Islet precursor cell (in vitro differentiated cells): ENCODE measurements at regions not wholly inside any gene's neighbourhood (a gene's known extent, or its start where the extent isn't known, plus 50 kb on each side); places are given as distances from the start of the nearest gene placed in this dataset.

ENCODE experiments used
- DNase-seq: peaks from one replicate; pipeline ENCODE4 v3.0.0-alpha.2; 2018

DNA sequence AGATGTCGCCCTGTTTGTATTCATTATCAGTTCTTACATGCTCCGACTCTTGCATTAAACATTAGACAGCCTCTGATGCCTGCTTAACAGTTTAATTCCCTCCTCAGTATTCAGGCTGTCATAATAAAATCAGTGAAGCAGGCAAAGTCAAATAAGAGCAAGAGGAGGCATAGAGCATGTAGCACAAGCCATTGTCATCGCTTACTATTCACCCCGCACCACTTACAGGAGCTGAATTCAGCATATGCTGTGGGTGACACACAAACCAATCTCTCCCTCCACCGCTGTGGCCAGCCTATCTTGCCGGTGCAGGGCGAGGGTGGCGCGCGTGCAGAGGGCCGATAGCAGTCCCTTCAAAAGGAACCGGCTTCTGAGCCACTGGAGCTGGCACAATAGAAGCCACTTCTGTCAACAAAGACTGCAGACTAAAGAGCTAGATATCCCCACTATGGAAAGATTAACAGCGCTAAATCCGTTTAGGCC is 433.2 kb upstream of the MGMT start:
- no peak for DNase-seq

GRCh38 chr10:129035052-129035827 is 431.8 kb upstream of the MGMT start:
- DNase-seq = no peak

DNA sequence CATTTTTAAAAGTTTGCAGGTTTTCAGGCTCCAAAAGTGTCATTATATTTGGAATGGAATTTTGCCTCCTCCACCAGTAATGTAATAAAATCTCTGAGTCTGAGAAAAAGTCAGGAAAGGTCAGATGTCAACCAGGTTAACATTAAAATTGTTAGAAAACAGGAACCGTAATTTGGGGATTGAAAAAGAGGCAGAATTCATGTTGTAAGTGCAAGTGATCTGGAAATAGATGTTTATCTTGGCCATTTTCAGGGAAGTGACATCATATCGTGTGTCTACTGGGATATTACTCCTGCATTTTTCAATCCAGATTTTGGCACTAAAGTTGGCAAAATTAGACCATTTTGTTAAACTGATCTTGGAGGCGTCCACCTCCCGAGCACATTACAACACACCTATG is 428.5 kb upstream of the MGMT start:
- DNase-seq = no peak

DNA sequence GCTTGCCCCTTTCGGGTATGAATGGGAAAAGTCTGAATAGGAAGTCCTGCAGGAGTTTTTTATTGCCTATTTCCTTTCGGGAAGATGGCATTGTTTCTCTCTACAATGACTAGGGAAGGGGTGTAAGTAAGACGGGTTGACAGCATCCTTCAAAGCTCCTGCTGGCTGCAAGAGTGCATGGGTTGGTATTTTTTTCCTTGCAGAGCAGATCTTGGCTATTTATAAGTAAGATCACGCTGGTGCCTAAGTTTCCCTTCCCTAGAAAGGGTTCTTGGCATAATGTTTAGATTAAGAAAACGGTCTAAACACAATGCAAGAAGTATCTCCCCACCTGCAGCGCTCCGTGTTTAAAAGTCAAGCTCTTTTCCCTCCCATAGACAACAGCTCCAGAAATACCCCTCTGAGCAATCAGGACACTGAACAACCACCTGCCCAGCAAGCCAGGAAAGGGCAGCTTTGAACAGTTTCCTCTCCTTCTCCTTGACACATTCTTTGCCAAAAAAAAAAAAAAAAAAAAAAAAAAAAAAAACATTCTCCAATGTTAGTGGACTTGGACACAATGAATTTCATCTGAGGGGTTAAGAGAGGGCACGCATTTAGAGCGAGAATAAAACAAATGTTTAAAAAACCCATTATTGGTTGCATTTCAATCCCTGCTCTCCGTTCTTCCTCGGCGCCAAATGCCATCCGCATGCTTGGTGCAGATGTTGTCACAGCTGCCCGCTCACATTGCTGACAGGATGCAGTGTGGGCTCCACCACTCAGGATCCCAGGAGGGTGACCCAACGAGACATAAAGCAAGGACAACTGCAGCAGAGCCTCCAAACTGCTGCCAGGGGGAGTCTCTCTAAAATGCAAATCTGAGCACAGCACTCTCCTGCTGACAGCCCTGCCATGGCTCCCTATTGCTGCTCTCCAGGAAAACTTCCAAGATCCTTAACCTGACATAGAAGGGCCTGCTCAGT is 427.4 kb upstream of the MGMT start:
- DNase-seq = no peak

DNA sequence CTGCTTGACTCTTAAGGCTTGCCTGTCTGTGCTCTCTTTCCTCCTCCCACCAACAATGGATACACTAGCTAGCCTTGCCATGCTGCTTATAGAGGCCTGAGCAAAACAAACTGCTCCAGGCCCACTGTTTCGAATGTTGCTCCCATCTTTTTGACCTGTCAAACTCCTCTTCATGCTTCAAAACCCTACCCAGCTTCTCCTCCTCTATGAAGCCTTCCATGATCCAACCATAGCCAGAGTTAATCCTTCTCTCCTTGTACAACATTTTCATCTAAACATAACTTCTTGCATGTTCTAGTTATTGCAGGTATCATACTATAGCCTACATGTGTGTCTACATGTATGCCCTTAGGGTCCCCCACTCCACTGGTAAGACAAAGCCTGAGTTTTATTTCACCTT is 426.7 kb upstream of the MGMT start:
- DNase-seq = no peak

GRCh38 chr10:129041916-129042315 is 425.1 kb upstream of the MGMT start:
- no peak for DNase-seq

DNA sequence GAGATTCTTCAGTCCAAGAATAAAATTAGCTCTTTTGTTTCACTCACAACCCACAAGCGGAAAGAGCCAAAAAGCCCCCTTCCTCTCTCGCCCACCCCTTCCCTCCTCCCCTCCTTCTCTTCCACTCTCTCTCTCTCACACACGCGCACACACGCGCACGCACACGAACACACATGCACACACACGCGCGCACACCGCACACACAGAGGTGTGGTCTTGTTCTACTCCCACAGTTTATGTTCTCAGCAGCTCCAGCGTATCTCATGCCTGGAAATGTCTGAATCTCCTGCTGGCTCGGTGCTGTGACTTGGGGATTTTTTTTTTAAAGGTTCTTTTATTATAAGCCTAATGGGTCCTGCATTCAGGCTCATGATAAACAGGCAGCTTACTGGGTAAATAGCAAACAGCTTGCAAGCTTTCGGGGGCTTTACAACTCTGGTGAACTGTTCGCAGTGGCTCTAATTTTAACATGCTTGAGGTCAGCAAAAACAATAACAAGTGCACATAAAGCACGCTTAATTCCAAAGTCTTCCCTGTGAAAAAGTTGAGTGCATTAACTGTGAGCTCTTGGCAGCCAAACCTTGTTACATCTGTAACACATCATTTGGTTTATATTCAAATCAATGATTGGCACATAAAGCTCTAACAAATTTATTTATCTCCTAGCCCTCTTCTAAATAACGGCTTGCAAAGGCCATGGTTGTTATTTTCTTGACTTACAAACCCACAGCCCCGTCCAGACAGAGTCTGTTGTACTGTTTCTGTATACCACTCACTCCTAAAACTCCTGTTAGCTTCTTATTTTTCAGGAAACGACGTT is 424.1 kb upstream of the MGMT start:
- DNase-seq = no peak

DNA sequence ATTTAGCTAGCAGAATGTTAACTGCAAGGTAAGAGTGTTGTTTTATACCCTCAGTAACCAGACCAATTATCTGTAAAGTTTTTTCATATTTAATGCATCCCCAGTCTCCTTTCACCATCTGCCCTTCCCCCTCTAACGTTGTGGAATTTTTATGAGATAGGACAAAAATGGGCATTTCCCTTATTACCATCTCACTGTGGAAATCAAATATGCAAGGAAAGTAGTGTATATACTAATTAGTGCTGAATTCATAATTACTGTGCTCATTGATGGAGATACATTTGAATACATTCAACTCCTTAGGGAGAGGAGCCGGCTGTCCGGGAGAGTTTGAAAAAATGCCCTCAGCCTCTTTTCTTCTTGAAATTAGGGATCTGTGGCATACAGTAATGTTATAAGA is 423.4 kb upstream of the MGMT start:
- no peak for DNase-seq

GRCh38 chr10:129045599-129045998 is 421.4 kb upstream of the MGMT start:
- DNase-seq = peak; percentile 31

DNA sequence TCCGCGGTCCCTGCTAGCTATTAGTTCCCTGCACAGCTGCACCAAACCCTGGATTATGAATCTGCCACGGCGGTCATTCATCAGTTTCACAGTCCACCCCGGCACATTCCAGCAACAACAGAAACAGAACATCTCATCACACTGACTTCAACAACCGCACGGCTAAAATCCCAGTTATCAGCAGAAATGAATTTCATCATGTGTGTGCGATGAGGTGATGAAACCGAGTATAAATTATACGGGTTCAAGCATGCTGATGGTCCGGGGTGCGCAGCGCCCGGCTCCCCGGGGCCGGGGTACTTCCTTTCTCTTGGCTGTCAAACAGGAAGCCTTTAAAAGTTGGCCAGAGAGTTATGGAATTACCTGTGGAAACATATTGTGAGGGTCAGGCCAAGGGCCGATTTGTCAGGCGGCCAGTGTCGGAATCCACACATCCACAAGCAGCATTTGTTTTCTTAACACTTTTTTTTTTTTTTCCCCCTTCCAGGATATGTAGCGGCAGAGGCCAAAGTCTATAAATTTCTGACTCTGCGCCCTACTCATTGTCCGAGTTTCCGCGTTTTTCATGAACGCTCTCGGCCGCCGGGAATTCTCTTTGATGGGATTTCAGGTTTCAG is 420.9 kb upstream of the MGMT start:
- DNase-seq = peak; percentile 25

- DNase-seq = no peak
These were observed 420.1 kb upstream of the MGMT start for GRCh38 chr10:129046962-129047361.

GRCh38 chr10:129047600-129047999 is 419.4 kb upstream of the MGMT start:
- no peak for DNase-seq

DNA sequence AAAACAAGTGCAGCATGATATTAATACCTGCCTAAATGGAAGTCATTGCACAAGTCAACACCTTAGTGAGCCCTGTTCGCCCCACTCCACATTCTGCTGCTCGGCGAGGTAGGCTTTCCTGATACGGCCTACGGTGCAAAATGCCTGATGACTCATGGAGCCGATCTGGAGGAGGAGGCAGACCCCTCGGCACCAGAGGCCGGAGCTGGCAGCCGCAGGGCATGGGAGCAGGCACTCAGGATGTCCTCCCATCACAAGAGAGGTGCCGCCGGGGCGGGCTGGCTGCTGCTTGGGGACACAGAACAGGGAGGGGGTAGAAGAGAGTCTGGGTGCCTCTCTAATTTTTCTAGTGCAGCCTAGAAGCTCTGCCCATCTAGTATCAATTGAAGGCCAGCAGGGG is 418.5 kb upstream of the MGMT start:
- DNase-seq = peak; percentile 89

GRCh38 chr10:129049501-129049900 is 417.5 kb upstream of the MGMT start:
- peak; percentile 13 for DNase-seq

DNA sequence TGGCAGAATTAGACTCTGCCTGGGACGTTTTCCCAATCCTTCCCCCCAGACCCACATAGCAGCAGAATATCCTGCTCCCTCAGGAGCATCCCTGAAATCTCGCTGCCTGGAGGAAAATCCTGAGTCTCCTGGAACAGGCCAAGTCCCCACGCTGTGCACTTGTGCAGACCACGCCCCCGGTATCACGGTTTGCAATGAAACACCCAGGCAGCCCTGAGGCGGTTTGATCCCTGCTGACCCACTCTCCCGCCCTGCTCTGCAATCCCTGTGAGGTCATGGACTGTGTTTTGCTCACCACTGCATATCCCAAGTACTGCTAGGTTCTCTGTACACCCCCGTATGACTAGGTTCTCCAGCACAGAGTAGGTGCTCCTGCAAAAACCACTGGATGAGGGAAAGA is 411.8 kb upstream of the MGMT start:
- DNase-seq = no peak

- DNase-seq = peak; percentile 43
These were observed 411.1 kb upstream of the MGMT start for GRCh38 chr10:129055986-129056385.

GRCh38 chr10:129056734-129057689 is 410.0 kb upstream of the MGMT start:
- DNase-seq = peak; percentile 26

DNA sequence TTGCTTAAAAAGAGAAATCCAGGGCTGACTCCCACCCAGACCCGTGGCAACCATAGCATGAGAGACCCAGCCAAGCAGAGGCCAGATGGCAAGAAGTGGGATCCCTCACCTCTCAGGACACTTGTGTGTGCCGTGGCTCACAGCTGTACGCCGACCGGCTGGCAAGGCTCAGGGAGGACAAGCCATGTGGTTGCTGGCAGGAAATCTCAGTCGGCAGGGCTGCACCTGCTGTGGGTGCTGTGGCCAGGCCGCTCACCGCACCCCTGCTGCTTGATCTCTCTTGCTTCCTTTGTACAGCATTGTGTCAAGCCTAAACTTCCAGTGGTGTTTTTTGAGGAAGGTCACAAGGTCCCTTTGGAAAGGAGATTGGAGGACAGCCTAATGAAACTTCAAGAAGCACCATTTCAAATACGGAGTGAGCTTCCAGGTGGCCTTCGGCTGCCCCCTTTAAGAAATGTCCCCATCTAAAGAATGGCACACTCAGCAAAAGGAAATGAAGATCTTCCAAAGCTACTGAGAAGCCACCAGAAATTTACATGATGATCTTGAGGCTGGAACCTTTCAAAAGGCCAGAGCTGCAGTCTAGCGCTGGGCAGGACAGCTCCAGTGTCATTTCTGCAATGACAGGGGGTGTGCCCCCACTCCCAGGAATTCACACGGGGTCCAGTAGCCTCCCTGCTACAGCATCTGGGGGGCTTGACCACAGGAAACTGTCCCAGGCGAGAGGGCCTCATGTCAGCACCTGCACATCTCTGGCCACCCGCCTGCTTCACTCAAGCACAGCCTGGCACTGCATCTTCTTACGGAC is 409.0 kb upstream of the MGMT start:
- peak; percentile 41 for DNase-seq

- peak; percentile 30 for DNase-seq
These were observed 408.3 kb upstream of the MGMT start for GRCh38 chr10:129058664-129059155.

DNA sequence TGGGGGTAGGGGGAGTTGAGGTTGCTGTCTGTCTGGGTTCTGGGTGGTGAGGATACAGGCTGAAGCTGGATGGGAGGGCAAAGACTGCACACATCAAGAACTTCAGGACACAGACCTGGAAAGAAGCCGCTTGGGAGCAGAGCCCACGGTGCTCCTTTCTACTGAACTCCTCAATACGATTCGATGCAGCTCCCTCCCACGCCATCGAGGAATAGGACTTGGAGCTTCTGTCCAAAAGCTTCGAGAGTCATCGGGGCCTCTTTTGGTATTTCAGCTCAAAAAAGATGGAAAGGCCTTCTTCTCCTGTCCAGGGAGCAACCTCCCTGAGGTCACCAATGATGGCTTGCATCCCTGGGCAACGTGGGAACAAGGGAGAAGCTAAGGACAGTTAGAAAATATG is 407.1 kb upstream of the MGMT start:
- peak; percentile 12 for DNase-seq
